Transverse colon (tissue), 4 donors: ENCODE measurements at regions not wholly inside any gene's neighbourhood (a gene's known extent, or its start where the extent isn't known, plus 50 kb on each side); places are given as distances from the start of the nearest gene placed in this dataset.

Source experiments
- DNase-seq: peaks from one replicate; pipeline ENCODE4 v3.0.0-alpha.2; 2019
- H3K27ac ChIP-seq, 4 donors: fragments of 200-600 bp; sonication (generic); 2 replicates each; pipeline ENCODE4 v1.5.1; 2016 to 2018; ENCODE audit warnings: inconsistent platforms in 4 of 4
- H3K27me3 ChIP-seq: fragments of 200-600 bp; sonication (generic); 2 replicates; pipeline ENCODE4 v1.5.1; 2017; ENCODE audit warnings: inconsistent platforms
- H3K36me3 ChIP-seq, 4 donors: fragments of 200-600 bp; sonication (generic); 2 replicates each; pipeline ENCODE4 v1.5.1; 2017 to 2019; ENCODE audit warnings: inconsistent platforms in 4 of 4
- H3K4me1 ChIP-seq, 4 donors: fragments of 200-600 bp; sonication (generic); 2 replicates each; pipeline ENCODE4 v1.5.1; 2017 to 2020; ENCODE audit warnings: inconsistent platforms in 4 of 4
- H3K4me3 ChIP-seq, 4 donors: fragments of 200-600 bp; sonication (generic); 1 replicate in 1 of 4; 2 replicates in 3 of 4; pipeline versions ENCODE4 v1.5.1 to v1.6.1; 2017 to 2019; ENCODE audit warnings: inconsistent platforms in 4 of 4
- H3K9me3 ChIP-seq, 2 donors: fragments of 200-600 bp; sonication (generic); 2 replicates each; pipeline ENCODE4 v1.5.1; 2017 to 2019; ENCODE audit warnings: inconsistent platforms in 2 of 2
- CTCF ChIP-seq, 5 experiments: fragments of 200-600 bp in 3 of 5; fragments of 450-650 bp in 2 of 5; sonication (generic) in 3 of 5; IDR thresholded peaks; 1 replicate in 2 of 5; 2 replicates in 3 of 5; pipeline ENCODE4 v1.5.1; 2016 to 2017; ENCODE audit warnings: antibody characterized with exemption in 5 of 5, inconsistent platforms in 3 of 5, mild to moderate bottlenecking in 2 of 5, moderate library complexity in 1 of 5
- EP300 ChIP-seq: sonication (generic); formaldehyde crosslinking; IDR thresholded peaks from one replicate; pipeline ENCODE4 v1.6.1; 2017; ENCODE audit warnings: antibody characterized with exemption, low read depth
- POLR2A ChIP-seq: fragments of 450-650 bp; IDR thresholded peaks from one replicate; pipeline ENCODE4 v1.6.1; 2016; ENCODE audit warnings: antibody characterized with exemption, mild to moderate bottlenecking, moderate library complexity
- POLR2AphosphoS5 ChIP-seq, 3 donors: sonication (generic); formaldehyde crosslinking; IDR thresholded peaks; one replicate each; pipeline ENCODE4 v1.6.1; 2016; ENCODE audit warnings: antibody characterized with exemption in 3 of 3
- WGBS, 2 donors: methylation state at CpG; one replicate each; pipeline ENCODE4 v1.1.5; 2018; ENCODE audit warnings: low coverage in 1 of 2; 5-methylcytosine and 5-hydroxymethylcytosine counted together
- in situ Hi-C, 4 donors: fragments of 200-750 bp; cut with MboI; loops; one replicate each; pipeline versions ENCODE4 v1.15.0 to v1.15.1; 2017; ENCODE audit warnings: low sequenced_read_pairs in 3 of 4, low pct_ligation_motif_present in 1 of 4, low pct_unique_long_range_greater_than_20kb in 1 of 4
- intact Hi-C: fragments of 100-400 bp; cut with DNase I; formaldehyde crosslinking; loops from one replicate; pipeline ENCODE4 v1.15.1; 2023; ENCODE audit warnings: low total_unique reads

- Histone ChIP-seq H3K27ac (no peak overlapping the region), H3K4me3 (no peak overlapping the region), H3K4me1 (no peaks in the 10 kb centered on the region), H3K9me3 (no peaks in the 10 kb centered on the region), H3K36me3 (no peaks in the 10 kb centered on the region), H3K27me3 (peaks cover 16% of the 10 kb centered on the region)
- intact Hi-C loops, result no loop called here
- no peak for TF ChIP-seq EP300
- TF ChIP-seq CTCF (IDR thresholded peaks at IDR 0.05), result no peak
- TF ChIP-seq POLR2A, result no peak
- no peak for TF ChIP-seq POLR2AphosphoS5 (IDR thresholded peaks at IDR 0.05)
- in situ Hi-C loops, result no loop called here
- WGBS, 2 donors, result 0 to 67% methylated on average over 1 to 8 of the region's 8 CpGs
- no peak for DNase-seq
Observed at GRCh38 chr17:34484193-34484733, 95.1 kb upstream of the TMEM132E start.

- DNase-seq, result no peak
- intact Hi-C loops, result no loop called here
- 54% methylated on average over 7 of the region's 7 CpGs; no CpG with 5 or more reads in 1 of the 2 donors for WGBS, 2 donors
- TF ChIP-seq CTCF (IDR thresholded peaks at IDR 0.05), result no peak
- TF ChIP-seq POLR2A, result no peak
- no peak for TF ChIP-seq POLR2AphosphoS5 (IDR thresholded peaks at IDR 0.05)
- no peak for TF ChIP-seq EP300
- Histone ChIP-seq H3K9me3 (no peaks in the 10 kb centered on the region), H3K27ac (no peak overlapping the region), H3K27me3 (peaks cover 12% of the 10 kb centered on the region), H3K4me3 (no peak overlapping the region), H3K36me3 (no peaks in the 10 kb centered on the region), H3K4me1 (no peaks in the 10 kb centered on the region)
- in situ Hi-C loops, result no loop called here
Observed at GRCh38 chr17:34482730-34483129, 96.7 kb upstream of the TMEM132E start.

GRCh38 chr17:34481779-34482178, 97.6 kb upstream of the TMEM132E start:
- DNase-seq, result no peak
- in situ Hi-C loops, result no loop called here
- Histone ChIP-seq H3K9me3 (no peaks in the 10 kb centered on the region), H3K4me3 (no peak overlapping the region), H3K27ac (no peak overlapping the region), H3K36me3 (no peaks in the 10 kb centered on the region), H3K4me1 (no peaks in the 10 kb centered on the region), H3K27me3 (peaks cover 3% of the 10 kb centered on the region)
- intact Hi-C loops, result no loop called here
- TF ChIP-seq EP300 (no peak), POLR2AphosphoS5 (IDR thresholded peaks at IDR 0.05) (no peak), CTCF (IDR thresholded peaks at IDR 0.05) (no peak), POLR2A (no peak)
- WGBS, 2 donors, result 14% methylated on average over 1 of the region's 1 CpG; no CpG with 5 or more reads in 1 of the 2 donors

GRCh38 chr17:34479371-34479770, 100.0 kb upstream of the TMEM132E start:
- no peaks in the 10 kb centered on the region for H3K27me3 ChIP-seq
- no peaks in the 10 kb centered on the region for H3K36me3 ChIP-seq
- in situ Hi-C loops (no loop called here), intact Hi-C loops (no loop called here)
- no peak overlapping the region for H3K27ac ChIP-seq
- H3K9me3 ChIP-seq, result no peaks in the 10 kb centered on the region
- TF ChIP-seq EP300, result no peak
- TF ChIP-seq CTCF (IDR thresholded peaks at IDR 0.05), result no peak
- TF ChIP-seq POLR2A, result no peak
- TF ChIP-seq POLR2AphosphoS5 (IDR thresholded peaks at IDR 0.05), result no peak
- WGBS, 2 donors, result 64% methylated on average over 6 of the region's 6 CpGs; no CpG with 5 or more reads in 1 of the 2 donors
- H3K4me3 ChIP-seq, result no peak overlapping the region
- no peak for DNase-seq
- H3K4me1 ChIP-seq, result no peaks in the 10 kb centered on the region
